Kidney (tissue), 13 donors: ENCODE measurements at regions not wholly inside any gene's neighbourhood (a gene's known extent, or its start where the extent isn't known, plus 50 kb on each side); places are given as distances from the start of the nearest gene placed in this dataset.

ENCODE experiments used
- DNase-seq, 5 donors: peaks; one replicate each; pipeline ENCODE4 v3.0.0-alpha.2; 2013 to 2020
- FAIRE-seq: peaks from 2 replicates; lab custom pipeline; 2012; peaks lifted over from hg19 to GRCh38; lab: Jason Lieb, UNC
- H3K27ac ChIP-seq, 2 donors: one replicate each; pipeline ENCODE4 v1.7.0; 2013; ENCODE audit warnings: low read depth in 2 of 2, low read length in 2 of 2, inconsistent platforms in 1 of 2
- H3K27me3 ChIP-seq: one replicate; pipeline ENCODE4 v1.7.1; 2013; ENCODE audit warnings: low read length, inconsistent platforms; ENCODE audit not compliant: control insufficient read depth, insufficient read depth
- H3K36me3 ChIP-seq, 3 donors: one replicate each; pipeline versions ENCODE4 v1.7.0 to v1.7.1; 2013; ENCODE audit warnings: low read length in 3 of 3, control low read depth in 1 of 3, inconsistent platforms in 1 of 3; ENCODE audit not compliant: insufficient read depth in 3 of 3, control insufficient read depth in 2 of 3
- H3K4me1 ChIP-seq, 3 donors: one replicate each; pipeline versions ENCODE4 v1.7.0 to v1.7.1; 2013; ENCODE audit warnings: low read length in 3 of 3, inconsistent platforms in 1 of 3, low read depth in 1 of 3; ENCODE audit not compliant: control insufficient read depth in 2 of 3, insufficient read depth in 2 of 3
- H3K4me3 ChIP-seq, 3 donors: one replicate each; pipeline versions ENCODE4 v1.7.0 to v1.8.1; 2013; ENCODE audit warnings: low read length in 3 of 3, control low read depth in 1 of 3, inconsistent platforms in 1 of 3
- H3K9ac ChIP-seq, 3 donors: one replicate each; pipeline versions ENCODE4 v1.7.0 to v1.7.1; 2013; ENCODE audit warnings: low read length in 3 of 3, control low read depth in 1 of 3, inconsistent platforms in 1 of 3
- H3K9me3 ChIP-seq, 3 donors: one replicate each; pipeline versions ENCODE4 v1.7.0 to v1.7.1; 2013; ENCODE audit warnings: low read length in 3 of 3, control low read depth in 1 of 3, inconsistent platforms in 1 of 3; ENCODE audit not compliant: control insufficient read depth in 2 of 3, insufficient read depth in 1 of 3
- CTCF ChIP-seq: IDR thresholded peaks from 3 replicates; pipeline ENCODE4 v1.5.1; 2012; ENCODE audit warnings: mild to moderate bottlenecking, moderate library complexity, borderline replicate concordance; ENCODE audit not compliant: insufficient read depth; ENCODE audit errors: extremely low read depth
- intact Hi-C: fragments of 100-400 bp; cut with DNase I; formaldehyde crosslinking; loops from one replicate; pipeline ENCODE4 v1.11.1; 2022
- donor health status: control.
- donor health status: control.
- donor health status: control.
- donor health status: control.
- donor health status: control.
- donor health status: DM: yes; HTN: yes; CAD: no.
- donor health status: Normal renal cell carcinoma (clear cell type).

- Histone ChIP-seq H3K4me1 (no peaks in the 10 kb centered on the region), H3K27ac (no peak overlapping the region), H3K27me3 (no peaks in the 10 kb centered on the region), H3K4me3 (no peak overlapping the region), H3K9ac (no peak overlapping the region), H3K36me3 (no peaks in the 10 kb centered on the region), H3K9me3 (no peaks in the 10 kb centered on the region)
- no peak for TF ChIP-seq CTCF
- FAIRE-seq (no peak), DNase-seq (no peak)
- intact Hi-C loops = no loop called here
These were observed 629.6 kb upstream of the HTR2C start for GRCh38 chrX:113954297-113954696.

DNA sequence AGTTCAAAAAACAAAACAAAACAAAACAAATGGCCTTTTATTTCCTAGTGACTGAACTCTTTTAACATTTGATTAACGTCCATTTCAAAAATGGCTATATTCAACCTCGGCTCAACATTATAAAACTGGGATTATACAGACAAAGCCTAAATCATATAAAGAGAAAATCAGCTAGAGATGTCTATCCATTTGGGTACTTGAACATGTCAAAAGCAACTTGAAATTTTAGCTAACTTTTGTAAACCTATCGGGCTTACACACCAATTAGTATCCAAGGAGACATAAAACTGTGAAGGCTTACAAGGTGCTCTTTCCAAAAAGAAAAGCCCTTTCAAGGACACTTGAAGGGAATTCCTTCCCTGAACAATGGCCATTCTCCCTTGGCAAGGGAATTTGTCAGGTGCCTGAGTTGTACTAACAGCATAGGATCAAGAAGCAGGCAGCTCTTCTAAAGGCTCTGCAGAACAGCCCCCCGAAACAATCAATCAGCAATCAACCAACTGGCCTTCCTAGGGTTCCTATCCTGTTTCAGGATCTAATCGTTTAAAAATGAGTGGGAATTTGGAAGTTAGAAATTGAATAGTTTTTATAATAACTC lies 633.7 kb upstream of the HTR2C start:
- DNase-seq (no peak), FAIRE-seq (no peak)
- Histone ChIP-seq H3K27me3 (no peaks in the 10 kb centered on the region), H3K4me1 (no peaks in the 10 kb centered on the region), H3K36me3 (no peaks in the 10 kb centered on the region), H3K27ac (no peak overlapping the region), H3K4me3 (no peak overlapping the region), H3K9me3 (no peaks in the 10 kb centered on the region), H3K9ac (no peak overlapping the region)
- TF ChIP-seq CTCF = no peak
- intact Hi-C loops = no loop called here

- H3K36me3 ChIP-seq = no peaks in the 10 kb centered on the region
- H3K27ac ChIP-seq = no peak overlapping the region
- DNase-seq = peak in 1 of 5 donors; percentile 9
- TF ChIP-seq CTCF = no peak
- peak; percentile 55 for FAIRE-seq
- no peaks in the 10 kb centered on the region for H3K4me1 ChIP-seq
- intact Hi-C loops = no loop called here
- no peaks in the 10 kb centered on the region for H3K9me3 ChIP-seq
- H3K4me3 ChIP-seq = no peak overlapping the region
- no peak overlapping the region for H3K9ac ChIP-seq
- no peaks in the 10 kb centered on the region for H3K27me3 ChIP-seq
These were observed 636.3 kb upstream of the HTR2C start for GRCh38 chrX:113947548-113947947.

- Histone ChIP-seq H3K4me3 (no peak overlapping the region), H3K36me3 (no peaks in the 10 kb centered on the region), H3K4me1 (no peaks in the 10 kb centered on the region), H3K27ac (no peak overlapping the region), H3K9ac (no peak overlapping the region), H3K27me3 (no peaks in the 10 kb centered on the region), H3K9me3 (no peaks in the 10 kb centered on the region)
- no peak for TF ChIP-seq CTCF
- FAIRE-seq (no peak), DNase-seq (peak in 1 of 5 donors; percentile 19)
- intact Hi-C loops = no loop called here
These were observed 648.4 kb upstream of the HTR2C start for GRCh38 chrX:113935518-113935917.
